ENCODE measurements at regions not wholly inside any gene's neighbourhood (a gene's known extent, or its start where the extent isn't known, plus 50 kb on each side); places are given as distances from the start of the nearest gene placed in this dataset.

GRCh38 chr4:141406237-141406636, 185.5 kb downstream of the ZNF330 start:
- intact Hi-C loops (cut with DNase I), result no loop called here
- H3K27ac ChIP-seq, result no peak overlapping the region
- TF ChIP-seq POLR2A (IDR thresholded peaks at IDR 0.05) (no peak), POLR2AphosphoS5 (IDR thresholded peaks at IDR 0.05) (no peak), EP300 (IDR thresholded peaks at IDR 0.05) (no peak), CTCF (IDR thresholded peaks at IDR 0.05) (no peak)
- no peaks in the 10 kb centered on the region for H3K36me3 ChIP-seq
- H3K4me3 ChIP-seq, result no peak overlapping the region
- no peaks in the 10 kb centered on the region for H3K9me3 ChIP-seq
- H3K4me1 ChIP-seq, result no peaks in the 10 kb centered on the region
- no peak for DNase-seq
- no peaks in the 10 kb centered on the region for H3K27me3 ChIP-seq

DNA sequence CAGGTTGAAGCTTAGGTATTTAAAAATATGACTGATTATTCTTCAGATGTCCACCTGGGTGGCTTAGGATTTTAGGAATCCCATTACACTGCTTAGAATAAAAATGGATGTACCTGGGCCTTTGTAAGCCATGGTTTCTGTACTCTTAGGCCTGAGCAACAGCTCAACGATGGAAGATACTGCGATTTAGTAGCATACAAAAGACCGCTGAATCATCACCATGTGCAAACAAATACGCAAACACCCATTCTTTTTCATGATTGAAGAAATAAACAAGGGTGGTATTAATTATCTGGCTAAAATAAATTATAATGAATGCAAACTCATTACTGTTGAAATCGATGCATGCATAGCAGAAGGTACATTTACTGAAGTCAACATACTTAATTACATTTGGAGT, 188.9 kb downstream of the ZNF330 start:
- Histone ChIP-seq H3K4me1 (no peaks in the 10 kb centered on the region), H3K27me3 (no peaks in the 10 kb centered on the region), H3K4me3 (no peak overlapping the region), H3K27ac (no peak overlapping the region), H3K36me3 (no peaks in the 10 kb centered on the region), H3K9me3 (no peaks in the 10 kb centered on the region)
- intact Hi-C loops (cut with DNase I), result no loop called here
- TF ChIP-seq POLR2AphosphoS5 (IDR thresholded peaks at IDR 0.05) (no peak), EP300 (IDR thresholded peaks at IDR 0.05) (no peak), CTCF (IDR thresholded peaks at IDR 0.05) (no peak), POLR2A (IDR thresholded peaks at IDR 0.05) (no peak)
- WGBS, 2 donors, result 96 to 97% methylated on average over 5 of the region's 5 CpGs
- DNase-seq, result no peak

DNA sequence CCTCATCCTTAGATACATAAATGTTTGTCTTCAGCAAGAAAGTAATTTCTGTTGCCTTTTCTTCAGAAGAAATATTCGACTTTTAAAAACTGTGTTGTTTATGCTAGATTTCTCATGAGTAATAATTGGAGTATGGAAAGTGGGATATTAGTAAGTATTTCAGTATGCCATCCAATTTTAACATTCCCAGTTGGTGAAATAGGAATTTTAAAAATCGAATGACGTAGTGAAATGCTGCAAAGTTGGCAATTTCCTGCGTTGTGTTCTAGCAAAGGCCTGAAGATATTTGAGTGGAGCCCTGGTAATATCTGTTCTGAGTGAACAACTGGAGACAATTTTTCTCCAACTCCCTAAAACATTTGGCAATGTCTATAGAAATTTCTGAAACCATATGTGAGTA, 190.1 kb downstream of the ZNF330 start:
- intact Hi-C loops (cut with DNase I), result no loop called here
- Histone ChIP-seq H3K4me1 (no peaks in the 10 kb centered on the region), H3K36me3 (no peaks in the 10 kb centered on the region), H3K4me3 (no peak overlapping the region), H3K27me3 (no peaks in the 10 kb centered on the region), H3K9me3 (no peaks in the 10 kb centered on the region), H3K27ac (no peak overlapping the region)
- WGBS, 2 donors, result 90 to 92% methylated on average over 4 of the region's 4 CpGs
- TF ChIP-seq POLR2AphosphoS5 (IDR thresholded peaks at IDR 0.05) (no peak), POLR2A (IDR thresholded peaks at IDR 0.05) (no peak), EP300 (IDR thresholded peaks at IDR 0.05) (no peak), CTCF (IDR thresholded peaks at IDR 0.05) (no peak)
- DNase-seq, result no peak

DNA sequence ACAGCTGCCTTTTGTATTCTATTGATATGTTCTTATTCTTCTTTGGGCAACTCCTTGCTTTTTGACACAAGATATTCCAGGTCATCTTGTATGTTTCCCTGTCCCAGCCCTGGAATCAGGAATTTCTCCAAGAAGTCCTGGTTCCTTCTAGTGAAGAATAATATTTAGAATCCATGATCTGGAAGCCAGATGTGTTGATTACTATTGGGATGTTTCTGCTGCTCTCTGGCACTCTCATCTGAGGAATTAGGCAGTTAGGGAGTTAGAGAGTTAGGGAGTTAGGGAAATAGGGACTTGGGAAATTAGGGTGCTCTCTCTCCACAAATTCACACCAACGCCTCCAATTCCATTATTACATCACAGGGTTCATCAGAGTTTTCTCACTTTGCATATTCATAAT, 191.2 kb downstream of the ZNF330 start:
- no peak overlapping the region for H3K27ac ChIP-seq
- H3K9me3 ChIP-seq, result no peaks in the 10 kb centered on the region
- intact Hi-C loops (cut with DNase I), result no loop called here
- no peak overlapping the region for H3K4me3 ChIP-seq
- peaks cover 0 to 2% (median 0%) of the 10 kb centered on the region in 4 donors for H3K4me1 ChIP-seq
- H3K27me3 ChIP-seq, result no peaks in the 10 kb centered on the region
- H3K36me3 ChIP-seq, result no peaks in the 10 kb centered on the region
- DNase-seq, result no peak
- WGBS, 2 donors, result 81 to 85% methylated on average over 1 of the region's 1 CpG
- TF ChIP-seq CTCF (IDR thresholded peaks at IDR 0.05), result no peak
- TF ChIP-seq POLR2A (IDR thresholded peaks at IDR 0.05), result no peak
- no peak for TF ChIP-seq POLR2AphosphoS5 (IDR thresholded peaks at IDR 0.05)
- TF ChIP-seq EP300 (IDR thresholded peaks at IDR 0.05), result no peak

GRCh38 chr4:141413366-141413765, 192.7 kb downstream of the ZNF330 start:
- H3K27ac ChIP-seq, result no peak overlapping the region
- intact Hi-C loops (cut with DNase I), result no loop called here
- 71 to 79% methylated on average over 2 of the region's 2 CpGs for WGBS, 2 donors
- H3K27me3 ChIP-seq, result no peaks in the 10 kb centered on the region
- DNase-seq, result no peak
- H3K9me3 ChIP-seq, result no peaks in the 10 kb centered on the region
- no peaks in the 10 kb centered on the region for H3K36me3 ChIP-seq
- peaks cover 0 to 9% (median 0%) of the 10 kb centered on the region in 4 donors for H3K4me1 ChIP-seq
- TF ChIP-seq EP300 (IDR thresholded peaks at IDR 0.05) (no peak), CTCF (IDR thresholded peaks at IDR 0.05) (no peak), POLR2A (IDR thresholded peaks at IDR 0.05) (no peak), POLR2AphosphoS5 (IDR thresholded peaks at IDR 0.05) (no peak)
- no peak overlapping the region for H3K4me3 ChIP-seq
